ENCODE measurements at regions not wholly inside any gene's neighbourhood (a gene's known extent, or its start where the extent isn't known, plus 50 kb on each side); places are given as distances from the start of the nearest gene placed in this dataset.

GRCh38 chr1:65077369-65077768, 70.6 kb upstream of the AK4 start:
- TF ChIP-seq CTCF (IDR thresholded peaks at IDR 0.05) (no peak), EP300 (IDR thresholded peaks at IDR 0.05) (no peak), POLR2AphosphoS5 (IDR thresholded peaks at IDR 0.05) (no peak), POLR2A (IDR thresholded peaks at IDR 0.05) (no peak)

Data from sigmoid colon (tissue), 4 donors.